A673 (cell line): ENCODE measurements at regions not wholly inside any gene's neighbourhood (a gene's known extent, or its start where the extent isn't known, plus 50 kb on each side); places are given as distances from the start of the nearest gene placed in this dataset.

Experiments
- CTCF ChIP-seq: fragments of 300-800, 200-600 bp; sonication (generic); conservative IDR thresholded peaks from 2 replicates; pipeline ENCODE4 v1.5.1; 2017; ENCODE audit warnings: low read depth, mild to moderate bottlenecking, antibody characterized with exemption, low read length, moderate library complexity, mixed read lengths
- EZH2 ChIP-seq: fragments of 200-600 bp; sonication (generic); IDR thresholded peaks from 2 replicates; pipeline ENCODE4 v1.6.1; 2017; ENCODE audit warnings: borderline replicate concordance, low read depth, mild to moderate bottlenecking, mixed read lengths, antibody characterized with exemption, low read length; ENCODE audit not compliant: poor library complexity, severe bottlenecking

GRCh38 chr5:118461436-118461835 lies 526.9 kb downstream of the DTWD2 start:
- TF ChIP-seq CTCF: no peak
- TF ChIP-seq EZH2: no peak
